ENCODE measurements at regions not wholly inside any gene's neighbourhood (a gene's known extent, or its start where the extent isn't known, plus 50 kb on each side); places are given as distances from the start of the nearest gene placed in this dataset.

DNA sequence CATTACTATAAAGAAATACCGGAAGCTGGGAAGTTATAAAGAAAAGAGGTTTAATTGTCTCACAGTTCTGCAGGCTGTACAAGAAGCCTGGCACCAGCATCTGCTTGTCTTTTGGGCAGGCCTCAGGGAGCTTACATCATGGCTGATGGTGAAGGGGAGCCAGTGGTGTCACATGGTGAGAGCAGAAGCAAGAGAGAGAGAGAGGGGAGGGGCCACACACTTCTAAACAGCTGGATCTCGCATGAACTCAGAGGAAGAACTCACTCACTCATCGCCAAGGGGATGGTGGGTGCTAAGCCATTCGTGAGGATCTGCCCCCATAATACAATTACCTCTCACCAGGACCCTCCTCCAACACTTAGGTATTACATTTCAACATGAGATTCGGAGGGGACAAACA is 51.8 kb upstream of the ANKRD34C start:
- no peak for DNase-seq

DNA sequence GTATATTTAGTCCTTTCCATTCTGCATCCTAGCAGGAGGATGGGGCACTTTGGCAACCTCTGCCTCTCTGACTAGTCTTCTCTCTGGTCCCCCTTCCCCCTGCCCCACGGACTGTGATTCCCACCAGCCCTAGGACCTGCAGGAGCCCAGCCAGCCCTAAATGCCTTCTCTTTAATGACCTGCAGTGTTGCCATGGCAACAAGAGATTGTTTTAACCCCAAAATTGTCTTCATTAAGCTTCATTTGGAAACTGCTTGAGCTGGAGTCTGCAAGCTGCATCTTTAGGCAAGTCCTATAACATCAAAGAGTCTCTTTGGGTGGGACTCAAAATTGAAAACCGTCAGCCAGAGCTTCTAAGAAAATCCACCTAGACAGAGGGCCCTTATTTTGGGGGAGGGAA is 59.7 kb upstream of the ANKRD34C start:
- DNase-seq: no peak

DNA sequence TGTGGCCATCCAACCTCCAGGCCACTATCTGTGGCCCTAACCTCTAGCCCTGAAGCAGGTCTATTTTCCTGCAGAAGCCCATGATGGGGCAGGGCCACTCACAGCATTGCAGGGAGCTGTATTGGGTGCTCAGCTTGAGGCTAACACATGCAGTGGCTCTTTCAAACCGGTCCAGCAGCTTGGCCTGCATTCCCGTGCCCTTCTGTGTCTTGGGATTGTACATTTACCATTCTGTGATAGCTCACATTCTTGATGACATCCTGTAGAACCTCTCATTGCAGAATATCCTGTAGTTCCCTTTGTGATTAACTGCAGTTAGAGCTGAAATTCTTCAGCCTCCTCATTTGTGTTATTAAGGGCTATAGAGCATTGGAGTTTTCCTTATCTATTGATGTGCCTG is 60.8 kb upstream of the ANKRD34C start:
- no peak for DNase-seq

- no peak for DNase-seq
These were observed 63.0 kb upstream of the ANKRD34C start for GRCh38 chr15:79219393-79220056.

DNA sequence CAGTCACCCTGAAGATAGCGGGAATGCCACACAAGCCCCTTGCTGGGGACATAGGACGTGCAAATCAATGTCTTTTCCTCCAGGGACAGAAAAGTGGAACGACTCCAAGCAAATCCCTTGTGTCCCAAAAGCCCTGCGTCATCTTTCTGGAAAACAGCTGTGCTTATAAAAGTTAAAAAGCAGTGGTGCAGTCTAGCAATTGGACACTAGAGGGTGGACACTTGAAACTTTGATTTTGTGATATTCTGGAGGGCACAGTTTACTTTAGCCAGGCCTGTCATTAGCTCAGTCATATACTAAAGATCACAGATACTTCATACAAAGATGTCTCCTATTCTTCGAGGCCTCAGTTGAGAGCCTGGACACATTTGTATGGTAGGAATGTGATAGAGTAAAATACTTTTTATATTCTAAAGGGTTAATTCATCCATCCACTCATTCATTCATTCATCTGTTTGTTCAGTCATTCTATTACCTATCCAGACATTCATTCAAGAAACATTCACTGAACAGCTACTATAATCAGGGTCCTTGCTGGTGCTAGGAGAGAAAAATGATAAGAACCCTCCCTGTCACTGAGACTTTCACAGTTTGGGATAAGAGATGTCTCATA is 63.8 kb upstream of the ANKRD34C start:
- DNase-seq: no peak

DNA sequence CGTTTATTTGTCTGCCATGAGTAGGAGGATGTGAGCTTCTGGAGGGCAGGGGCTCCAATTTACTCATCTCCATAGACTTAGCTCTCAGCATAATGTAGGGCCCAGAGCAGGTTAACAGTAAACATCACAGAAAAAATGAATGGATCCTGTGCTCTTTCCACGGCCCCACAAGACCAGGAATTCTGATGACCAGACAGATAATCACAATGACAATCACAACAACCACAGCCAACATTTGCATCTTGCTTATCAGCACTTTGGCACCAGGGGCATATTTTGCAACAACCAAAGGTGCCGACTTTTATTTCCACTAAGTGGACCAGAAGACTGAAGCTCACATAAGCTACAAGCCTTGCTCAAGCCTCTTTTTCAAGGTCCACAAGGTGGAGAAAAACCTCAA is 68.9 kb upstream of the ANKRD34C start:
- no peak for DNase-seq

- no peak for DNase-seq
These were observed 69.8 kb upstream of the ANKRD34C start for GRCh38 chr15:79212589-79213157.

GRCh38 chr15:79211481-79211880 is 71.0 kb upstream of the ANKRD34C start:
- no peak for DNase-seq

DNA sequence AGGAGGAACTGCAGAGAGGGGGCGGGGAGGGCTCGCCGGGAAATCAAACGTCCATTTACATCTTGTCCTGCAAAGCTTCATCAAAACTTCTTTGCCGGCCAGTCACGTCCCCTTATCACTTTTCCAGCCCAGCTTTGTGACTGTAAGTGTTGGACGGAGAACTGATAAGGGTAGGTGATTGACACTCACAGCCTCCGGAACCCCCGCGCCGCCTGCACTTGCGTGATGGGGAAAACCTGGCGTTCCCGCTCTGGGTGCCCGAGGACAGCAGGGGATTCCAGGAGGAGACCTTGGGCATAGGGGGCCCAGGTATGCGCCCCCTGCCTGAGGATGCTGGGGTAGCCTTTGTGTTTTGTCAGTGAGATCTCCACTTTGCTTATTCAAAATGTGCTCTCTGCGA is 72.8 kb upstream of the ANKRD34C start:
- DNase-seq: no peak

- no peak for DNase-seq
These were observed 73.4 kb upstream of the ANKRD34C start for GRCh38 chr15:79209116-79209515.

DNA sequence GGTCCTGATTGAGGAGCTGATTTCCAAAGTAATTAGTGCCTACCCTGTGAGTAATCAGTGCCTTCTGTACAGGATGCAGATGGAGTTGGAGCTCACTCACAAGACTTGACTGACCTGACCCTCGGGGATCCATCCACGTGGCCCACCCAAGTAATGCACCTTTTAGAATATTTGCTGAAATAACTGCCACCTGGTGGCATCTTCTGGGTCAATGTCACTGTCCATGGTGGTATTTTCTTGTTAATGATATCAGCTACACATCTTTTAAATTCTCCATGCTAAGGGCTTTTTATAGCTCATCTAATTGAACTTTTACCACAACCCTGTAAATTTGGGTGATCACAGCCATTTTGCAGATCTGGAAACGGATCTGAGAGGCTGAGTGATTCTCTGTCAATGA is 74.3 kb upstream of the ANKRD34C start:
- DNase-seq: no peak

GRCh38 chr15:79206940-79207339 is 75.6 kb upstream of the ANKRD34C start:
- no peak for DNase-seq

DNA sequence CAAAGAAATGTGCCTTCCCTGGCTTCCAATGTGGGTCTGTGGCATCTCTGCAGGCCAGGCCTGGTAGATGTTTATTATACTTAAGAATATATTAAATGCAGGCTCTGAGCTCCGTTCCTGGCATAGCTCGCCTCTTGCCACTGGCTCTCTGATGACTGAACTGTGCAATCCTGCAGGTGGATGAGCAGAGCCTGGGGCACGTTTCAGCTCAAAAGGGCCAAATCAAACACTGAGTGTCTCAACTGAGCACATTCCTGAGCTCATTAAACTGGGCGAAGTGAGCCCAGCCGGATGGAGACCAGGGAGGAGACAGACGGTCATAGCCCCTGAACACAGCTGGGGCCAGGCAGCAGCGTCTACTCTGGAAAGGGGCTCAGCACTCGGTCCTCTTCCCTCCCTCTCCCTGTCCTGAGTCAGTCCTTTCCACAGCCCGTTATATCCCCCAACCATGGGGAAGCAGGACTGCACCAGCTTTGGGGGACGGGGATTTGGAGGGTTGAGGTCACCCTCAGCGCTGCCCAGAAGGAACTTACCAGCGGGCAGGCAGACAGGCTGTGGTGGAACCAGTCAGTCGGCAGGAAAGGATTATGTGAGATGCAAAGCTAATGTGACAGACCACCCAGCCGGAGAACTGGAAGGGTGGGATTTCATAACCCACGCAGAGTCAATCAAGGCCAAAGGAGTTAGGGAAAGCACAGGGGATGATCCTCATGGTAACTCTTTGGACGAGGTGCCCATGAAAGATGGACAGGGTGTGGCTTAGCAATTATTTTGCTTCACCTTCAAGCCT is 77.4 kb upstream of the ANKRD34C start:
- no peak for DNase-seq

GRCh38 chr15:79198461-79198860 is 84.1 kb upstream of the ANKRD34C start:
- no peak for DNase-seq

DNA sequence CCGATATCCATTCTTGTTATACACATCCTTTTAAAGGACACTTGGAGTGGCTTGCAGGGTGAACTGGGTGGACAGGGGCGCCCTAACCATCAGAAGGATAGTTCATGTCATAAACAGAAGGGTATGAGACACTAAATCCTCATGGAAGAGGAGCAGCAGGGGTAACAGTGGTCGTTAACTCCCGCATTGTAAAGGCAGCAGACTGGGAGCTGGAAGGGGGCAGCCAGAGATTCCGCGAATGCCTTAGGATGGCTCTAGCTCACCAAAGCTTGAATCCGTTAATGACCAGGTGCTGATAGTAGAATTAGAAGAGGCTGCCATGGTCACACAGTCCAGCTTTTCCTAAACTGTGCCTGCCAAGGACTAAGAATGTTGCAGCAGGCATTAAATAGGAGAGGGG is 85.2 kb upstream of the ANKRD34C start:
- no peak for DNase-seq

GRCh38 chr15:79195802-79196201 is 86.7 kb upstream of the ANKRD34C start:
- no peak for DNase-seq

DNA sequence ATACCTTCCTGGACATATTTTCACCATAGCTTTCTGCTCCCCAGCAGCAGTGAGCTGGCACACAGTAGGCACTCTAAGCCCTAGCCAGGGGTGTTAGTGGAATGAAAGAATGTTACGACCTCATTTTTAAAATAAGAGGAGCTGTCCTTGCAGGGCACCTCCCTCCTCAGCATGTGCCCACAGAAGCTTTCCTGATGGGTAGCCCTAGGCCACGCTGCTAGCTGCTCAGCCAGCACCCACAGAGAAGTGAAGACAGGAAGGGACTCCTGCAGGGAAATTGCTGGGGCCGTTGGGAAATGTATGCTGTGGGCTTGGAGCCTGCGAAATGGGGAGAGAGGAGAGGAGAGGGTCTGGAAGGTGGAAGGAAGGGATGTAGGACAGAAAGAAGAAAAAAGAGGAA is 87.3 kb upstream of the ANKRD34C start:
- no peak for DNase-seq

GRCh38 chr15:79194386-79194785 is 88.1 kb upstream of the ANKRD34C start:
- no peak for DNase-seq

DNA sequence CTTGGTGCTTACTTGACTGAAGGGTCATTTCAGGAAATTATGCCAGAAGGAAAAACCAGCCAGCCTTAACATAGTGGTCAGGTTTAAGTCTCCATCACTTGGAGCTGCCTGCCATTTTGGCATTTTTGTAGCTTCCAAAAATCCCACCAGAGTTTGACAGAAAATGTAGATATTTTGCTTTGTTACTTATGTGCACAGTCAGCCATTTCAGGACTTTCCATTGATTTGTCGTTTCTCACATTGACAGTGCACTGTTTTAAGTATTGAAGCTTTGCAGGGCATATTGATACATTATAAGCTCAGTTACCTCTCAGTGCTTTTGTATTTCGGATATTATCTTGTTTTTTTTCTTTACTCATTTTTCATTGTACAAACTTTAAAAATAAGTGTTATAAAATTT is 89.0 kb upstream of the ANKRD34C start:
- DNase-seq: no peak

DNA sequence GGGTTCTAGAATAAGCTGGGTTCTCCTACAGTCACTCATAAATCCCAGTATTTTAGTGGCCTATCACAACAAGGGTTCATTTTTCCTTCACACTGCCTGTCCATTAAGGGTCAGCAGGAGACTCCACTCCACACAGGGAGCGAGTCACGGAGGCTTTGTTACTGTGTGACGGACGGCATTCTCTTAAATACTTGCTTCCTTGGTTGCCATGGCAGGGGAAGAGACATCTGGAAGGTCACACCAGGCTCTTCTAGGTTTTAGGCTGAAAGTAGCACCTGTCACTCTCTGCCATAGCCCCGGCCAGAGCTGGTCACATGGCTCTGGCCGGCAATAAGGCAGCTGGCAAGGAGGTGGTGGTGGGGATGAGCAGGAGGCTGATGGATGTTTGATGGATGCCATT is 89.4 kb upstream of the ANKRD34C start:
- DNase-seq: no peak

DNA sequence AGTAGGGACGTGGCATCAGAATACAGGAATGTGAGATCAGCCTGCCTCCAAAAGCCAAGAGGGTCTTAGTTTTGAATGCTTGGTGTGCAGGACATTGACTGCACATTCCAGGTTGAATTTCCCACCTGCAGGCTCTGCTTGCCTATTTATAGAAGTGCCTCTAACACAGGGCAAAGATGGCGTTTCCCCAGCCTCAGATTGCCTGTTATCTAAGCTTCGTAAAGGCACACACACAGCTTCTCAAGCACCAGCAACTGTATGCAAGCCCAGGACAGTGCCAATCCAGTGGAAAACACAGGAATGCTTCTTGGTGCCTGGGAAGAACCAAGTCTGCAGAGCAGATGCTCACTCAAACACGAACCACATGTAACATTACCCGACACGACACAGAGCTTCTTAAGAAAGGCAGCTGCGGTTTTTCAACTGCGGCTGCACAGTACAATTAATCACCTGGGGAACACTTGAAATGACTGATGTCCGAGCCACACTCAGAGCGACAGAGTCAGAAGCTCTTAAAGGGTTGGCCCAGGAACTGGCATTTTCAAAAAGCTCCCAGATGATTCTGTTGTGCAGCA is 90.0 kb upstream of the ANKRD34C start:
- no peak for DNase-seq

- no peak for DNase-seq
These were observed 92.4 kb upstream of the ANKRD34C start for GRCh38 chr15:79190093-79190492.

DNA sequence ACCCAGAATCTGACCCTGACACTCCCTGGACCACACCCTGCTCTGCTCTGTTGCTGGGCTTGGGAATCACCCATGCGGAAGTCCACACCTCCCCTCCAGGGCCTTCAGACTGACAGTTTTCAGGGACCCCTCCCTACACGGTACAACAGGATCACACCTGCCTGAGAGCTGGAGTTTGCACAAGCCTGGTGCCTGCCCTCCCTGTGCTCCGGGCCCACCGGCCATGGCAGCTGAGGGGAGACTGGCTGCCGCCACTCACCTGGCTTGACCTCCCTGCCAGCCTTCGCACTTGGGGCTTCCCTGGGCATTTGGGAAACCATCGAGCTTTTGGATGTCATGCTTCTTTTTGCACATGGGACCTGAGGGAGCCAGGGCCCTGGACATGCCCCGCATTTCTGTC is 95.9 kb upstream of the ANKRD34C start:
- DNase-seq: no peak

DNA sequence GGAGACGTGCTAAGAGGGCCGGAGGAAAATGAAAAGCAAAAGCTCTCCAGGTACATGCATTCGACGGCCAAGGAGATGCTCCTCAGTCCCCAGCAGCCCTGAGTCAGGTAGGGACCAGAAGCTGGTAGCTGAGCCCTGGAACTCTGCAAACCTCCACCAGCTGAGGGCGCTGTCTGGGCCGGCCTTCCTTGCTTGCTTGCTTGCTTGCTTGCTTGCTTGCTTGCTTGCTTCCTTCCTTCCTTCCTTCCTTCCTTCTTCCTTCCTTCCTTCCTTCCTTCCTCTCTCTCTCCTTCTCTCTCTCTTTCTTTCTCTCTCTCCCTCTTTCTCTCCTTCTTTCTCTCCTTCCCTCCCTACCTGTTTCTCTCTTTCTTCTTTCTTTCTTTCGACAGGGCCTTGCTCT is 94.6 kb upstream of the RASGRF1 start:
- no peak for DNase-seq

Data from T-helper 1 cell (primary cell).